ENCODE measurements at regions not wholly inside any gene's neighbourhood (a gene's known extent, or its start where the extent isn't known, plus 50 kb on each side); places are given as distances from the start of the nearest gene placed in this dataset.

GRCh38 chr20:6245436-6245835 is 122.6 kb upstream of the FERMT1 start:
- no peak for TF ChIP-seq EZH2 (IDR thresholded peaks at IDR 0.05; ENCODE audit: insufficient read depth, low read length)
- TF ChIP-seq CTCF (IDR thresholded peaks at IDR 0.05; ENCODE audit: insufficient read depth, low read depth, low read length), result no peak

Measured in astrocyte (in vitro differentiated cells and primary cell).